B cell (primary cell): ENCODE measurements at regions not wholly inside any gene's neighbourhood (a gene's known extent, or its start where the extent isn't known, plus 50 kb on each side); places are given as distances from the start of the nearest gene placed in this dataset.

Experiments
- ATAC-seq: fragments of 200-7000 bp; cut with Tn5 transposase; one replicate; pipeline ENCODE4 v1.10.0; 2021; ENCODE audit warnings: low read depth, mild to moderate bottlenecking, moderate number of reproducible peaks, moderate library complexity
- CTCF ChIA-PET: fragments of 350-600 bp; sonication (Branson Sonifier 250); formaldehyde crosslinking; loops from one replicate; lab custom pipeline; 2021; ENCODE audit warnings: antibody characterized with exemption, inconsistent platforms; lab: Charles Lee
- POLR2A ChIA-PET: fragments of 350-600 bp; sonication (Branson Sonifier 250); formaldehyde crosslinking; loops from one replicate; lab custom pipeline; 2021; ENCODE audit warnings: antibody characterized with exemption; lab: Charles Lee
- DNase-seq: peaks from one replicate; pipeline ENCODE4 v3.0.0; 2013
- H2AFZ ChIP-seq: 2 replicates; pipeline ENCODE4 v1.6.1; 2012; ENCODE audit warnings: mild to moderate bottlenecking, low read depth, low read length; ENCODE audit not compliant: insufficient read depth, poor library complexity, severe bottlenecking
- H3K27ac ChIP-seq, 2 donors: 1 replicate in 1 of 2; 2 replicates in 1 of 2; pipeline ENCODE4 v1.5.1; 2012 to 2013; ENCODE audit warnings: low read length in 2 of 2, mild to moderate bottlenecking in 2 of 2, moderate library complexity in 1 of 2
- H3K27me3 ChIP-seq, 4 experiments: fragments of 200-600 bp in 1 of 4; sonication (generic) in 1 of 4; replicated peaks in 1 of 4; 1 replicate in 2 of 4; 2 replicates in 2 of 4; pipeline versions ENCODE4 v1.6.1 to v1.7.0; 2013 to 2016; ENCODE audit warnings: low read length in 3 of 4, mild to moderate bottlenecking in 2 of 4, mixed read lengths in 1 of 4, moderate library complexity in 1 of 4; ENCODE audit not compliant: insufficient read depth in 4 of 4, control insufficient read depth in 3 of 4; ENCODE audit errors: control extremely low read depth in 1 of 4
- H3K36me3 ChIP-seq, 2 experiments: replicated peaks in 1 of 2; 1 replicate in 1 of 2; 2 replicates in 1 of 2; pipeline versions ENCODE4 v1.6.1 to v1.7.1; 2013; ENCODE audit warnings: low read length in 1 of 2; ENCODE audit not compliant: insufficient read depth in 2 of 2, control insufficient read depth in 1 of 2; ENCODE audit errors: control extremely low read depth in 1 of 2, extremely low read depth in 1 of 2
- H3K4me1 ChIP-seq, 2 donors: fragments of 200-600 bp in 1 of 2; sonication (generic) in 1 of 2; 1 replicate in 1 of 2; 2 replicates in 1 of 2; pipeline versions ENCODE4 v1.5.1 to v1.6.1; 2013 to 2017; ENCODE audit warnings: low read length in 2 of 2; ENCODE audit not compliant: control insufficient read depth in 2 of 2, insufficient read depth in 2 of 2
- H3K4me2 ChIP-seq: replicated peaks from 2 replicates; pipeline ENCODE3; 2012; ENCODE audit warnings: mild to moderate bottlenecking, low read depth, low read length; ENCODE audit not compliant: poor library complexity, severe bottlenecking
- H3K4me3 ChIP-seq, 5 experiments: fragments of 200-600 bp in 1 of 5; sonication (generic) in 1 of 5; 1 replicate in 3 of 5; 2 replicates in 2 of 5; pipeline versions ENCODE4 v1.5.1 to v1.7.0; 2011 to 2016; ENCODE audit warnings: low read length in 4 of 5, mild to moderate bottlenecking in 4 of 5, low read depth in 2 of 5, control low read depth in 1 of 5, moderate library complexity in 1 of 5; ENCODE audit not compliant: insufficient read depth in 1 of 5; ENCODE audit errors: control extremely low read depth in 1 of 5, extremely low read depth in 1 of 5
- H3K79me2 ChIP-seq: fragments of 200-600 bp; sonication (generic); one replicate; pipeline ENCODE4 v1.6.0; 2016; ENCODE audit warnings: low read length; ENCODE audit not compliant: control insufficient read depth, insufficient read depth
- H3K9ac ChIP-seq: fragments of 200-600 bp; sonication (generic); 2 replicates; pipeline ENCODE4 v1.6.1; 2017; ENCODE audit warnings: mild to moderate bottlenecking, low read length, moderate library complexity
- H3K9me3 ChIP-seq, 3 donors: one replicate each; pipeline versions ENCODE4 v1.6.1 to v1.7.1; 2013; ENCODE audit warnings: low read length in 2 of 3; ENCODE audit not compliant: control insufficient read depth in 2 of 3, insufficient read depth in 1 of 3; ENCODE audit errors: control extremely low read depth in 1 of 3
- H4K20me1 ChIP-seq: 2 replicates; pipeline ENCODE4 v1.6.0; 2012; ENCODE audit warnings: mild to moderate bottlenecking, low read length; ENCODE audit not compliant: insufficient read depth, control insufficient read depth, poor library complexity, severe bottlenecking
- H3K27ac Mint-ChIP-seq: one replicate; pipeline ENCODE4 v1.8.0; 2021; ENCODE audit warnings: mixed read lengths
- H3K27me3 Mint-ChIP-seq: one replicate; pipeline ENCODE4 v1.8.0; 2021; ENCODE audit warnings: mixed read lengths
- H3K4me1 Mint-ChIP-seq: one replicate; pipeline ENCODE4 v1.8.0; 2021; ENCODE audit warnings: mixed read lengths
- H3K4me3 Mint-ChIP-seq: one replicate; pipeline ENCODE4 v1.8.0; 2021; ENCODE audit warnings: mixed read lengths
- H3K9me3 Mint-ChIP-seq: one replicate; pipeline ENCODE4 v1.8.0; 2022; ENCODE audit warnings: mixed read lengths; ENCODE audit not compliant: insufficient read depth
- EZH2 ChIP-seq: IDR thresholded peaks from 2 replicates; pipeline ENCODE4 v1.6.1; 2012; ENCODE audit warnings: borderline replicate concordance, low read depth, mild to moderate bottlenecking, moderate library complexity, low read length; ENCODE audit not compliant: insufficient read depth, poor library complexity, severe bottlenecking
- WGBS: methylation state at CpG from one replicate; pipeline ENCODE4 v1.1.5; 2013; ENCODE audit warnings: missing lambda C conversion rate; ENCODE audit not compliant: insufficient coverage; 5-methylcytosine and 5-hydroxymethylcytosine counted together
- intact Hi-C: fragments of 100-400 bp; cut with micrococcal nuclease; formaldehyde crosslinking; loops from one replicate; pipeline ENCODE4 v1.10.0; 2022
- TF ChIP-seq, protein P1 (sequence below): fragments of 200-600 bp; IDR thresholded peaks from one replicate; pipeline ENCODE4 v1.8.0; 2022; ENCODE audit warnings: antibody characterized with exemption, mild to moderate bottlenecking

DNA sequence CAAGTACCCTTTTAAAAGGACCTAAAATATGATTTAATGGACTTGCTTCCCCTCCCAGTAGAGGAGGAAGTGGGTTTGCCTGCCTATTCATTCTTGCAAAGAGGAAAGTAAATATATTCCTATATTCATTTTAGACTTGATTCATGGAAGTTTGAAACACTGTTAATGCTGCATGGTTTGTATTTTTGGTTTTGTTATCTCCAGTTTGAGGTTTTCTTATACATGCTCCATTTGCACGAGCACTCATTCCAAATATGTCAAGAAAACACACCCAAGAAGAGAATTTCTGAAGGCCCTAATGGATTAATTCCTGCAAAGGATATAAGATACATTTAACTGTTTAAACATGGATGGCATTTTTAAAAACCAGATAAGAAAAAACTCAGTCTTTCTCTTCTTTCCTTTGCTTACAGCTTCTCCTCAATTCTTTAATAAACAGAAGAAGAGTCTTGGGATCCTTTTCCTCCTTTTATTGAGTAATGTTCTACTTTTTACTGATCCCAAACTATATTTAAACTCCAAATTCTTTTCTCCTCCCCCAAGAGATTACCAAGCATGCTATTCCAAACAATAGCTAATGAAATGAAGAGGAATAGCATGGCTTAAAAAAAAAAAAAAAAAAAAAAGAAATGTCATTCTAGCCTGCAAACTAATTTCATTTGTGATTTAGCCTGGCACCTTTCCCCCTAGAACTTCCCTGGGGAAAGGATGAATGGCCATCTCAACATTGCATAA, 54.6 kb upstream of the LDB2 start:
- ATAC-seq (no peak), DNase-seq (no peak)
- no peaks in the 10 kb centered on the region for H3K36me3 ChIP-seq
- Mint-ChIP-seq H3K4me1 (no peaks in the 10 kb centered on the region), H3K9me3 (peaks cover 5% of the 10 kb centered on the region), H3K27me3 (no peaks in the 10 kb centered on the region), H3K27ac (no peak overlapping the region), H3K4me3 (no peak overlapping the region)
- ChIA-PET CTCF (no interaction called here), POLR2A (no interaction called here)
- no CpG with 5 or more reads among the region's 1 CpG for WGBS
- no peak overlapping the region for H3K4me3 ChIP-seq
- no peak overlapping the region for H3K4me2 ChIP-seq
- H3K9ac ChIP-seq: no peak overlapping the region
- no peaks in the 10 kb centered on the region for H3K27me3 ChIP-seq
- no peaks in the 10 kb centered on the region for H3K9me3 ChIP-seq
- no peaks in the 10 kb centered on the region for H3K79me2 ChIP-seq
- intact Hi-C loops: no loop called here
- H3K27ac ChIP-seq: no peak overlapping the region
- H2AFZ ChIP-seq: no peak overlapping the region
- H3K4me1 ChIP-seq: no peaks in the 10 kb centered on the region
- TF ChIP-seq, protein P1, sequence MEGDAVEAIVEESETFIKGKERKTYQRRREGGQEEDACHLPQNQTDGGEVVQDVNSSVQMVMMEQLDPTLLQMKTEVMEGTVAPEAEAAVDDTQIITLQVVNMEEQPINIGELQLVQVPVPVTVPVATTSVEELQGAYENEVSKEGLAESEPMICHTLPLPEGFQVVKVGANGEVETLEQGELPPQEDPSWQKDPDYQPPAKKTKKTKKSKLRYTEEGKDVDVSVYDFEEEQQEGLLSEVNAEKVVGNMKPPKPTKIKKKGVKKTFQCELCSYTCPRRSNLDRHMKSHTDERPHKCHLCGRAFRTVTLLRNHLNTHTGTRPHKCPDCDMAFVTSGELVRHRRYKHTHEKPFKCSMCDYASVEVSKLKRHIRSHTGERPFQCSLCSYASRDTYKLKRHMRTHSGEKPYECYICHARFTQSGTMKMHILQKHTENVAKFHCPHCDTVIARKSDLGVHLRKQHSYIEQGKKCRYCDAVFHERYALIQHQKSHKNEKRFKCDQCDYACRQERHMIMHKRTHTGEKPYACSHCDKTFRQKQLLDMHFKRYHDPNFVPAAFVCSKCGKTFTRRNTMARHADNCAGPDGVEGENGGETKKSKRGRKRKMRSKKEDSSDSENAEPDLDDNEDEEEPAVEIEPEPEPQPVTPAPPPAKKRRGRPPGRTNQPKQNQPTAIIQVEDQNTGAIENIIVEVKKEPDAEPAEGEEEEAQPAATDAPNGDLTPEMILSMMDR: no peak
- TF ChIP-seq EZH2: no peak
- H4K20me1 ChIP-seq: no peaks in the 10 kb centered on the region

DNA sequence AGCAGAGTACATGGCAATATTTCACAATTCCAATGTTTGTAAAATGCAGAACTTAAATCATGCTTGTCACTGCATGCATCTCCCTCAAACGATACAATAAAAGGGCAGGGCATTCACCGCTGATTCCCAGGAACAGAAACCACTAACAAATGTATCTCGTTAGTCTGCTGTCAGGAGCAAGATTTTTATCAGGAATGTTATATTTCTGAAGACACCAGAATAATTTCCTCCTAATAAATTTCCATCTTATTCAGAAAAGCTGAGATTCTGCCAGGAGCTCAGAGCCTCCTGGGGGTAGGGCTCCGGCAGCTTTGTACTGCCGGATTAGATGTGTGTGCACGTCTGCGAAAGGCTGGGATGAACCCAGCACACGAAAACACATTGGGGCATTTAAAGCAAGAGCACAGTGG, 54.0 kb upstream of the LDB2 start:
- H3K36me3 ChIP-seq: no peaks in the 10 kb centered on the region
- no peak for ATAC-seq
- Mint-ChIP-seq H3K27ac (no peak overlapping the region), H3K9me3 (peaks cover 5% of the 10 kb centered on the region), H3K27me3 (no peaks in the 10 kb centered on the region), H3K4me1 (no peaks in the 10 kb centered on the region), H3K4me3 (no peak overlapping the region)
- DNase-seq: no peak
- WGBS: 4% methylated on average over 5 of the region's 8 CpGs
- H3K4me2 ChIP-seq: no peak overlapping the region
- no peaks in the 10 kb centered on the region for H3K4me1 ChIP-seq
- H3K79me2 ChIP-seq: no peaks in the 10 kb centered on the region
- intact Hi-C loops: no loop called here
- no peaks in the 10 kb centered on the region for H4K20me1 ChIP-seq
- no peaks in the 10 kb centered on the region for H3K27me3 ChIP-seq
- H3K4me3 ChIP-seq: no peak overlapping the region
- H3K9ac ChIP-seq: no peak overlapping the region
- H2AFZ ChIP-seq: no peak overlapping the region
- no peak for TF ChIP-seq EZH2
- TF ChIP-seq, protein P1: no peak
- H3K9me3 ChIP-seq: no peaks in the 10 kb centered on the region
- CTCF ChIA-PET: no interaction called here
- POLR2A ChIA-PET: no interaction called here
- no peak overlapping the region for H3K27ac ChIP-seq
